HepG2 (cell line): ENCODE measurements at regions not wholly inside any gene's neighbourhood (a gene's known extent, or its start where the extent isn't known, plus 50 kb on each side); places are given as distances from the start of the nearest gene placed in this dataset.

ENCODE experiments used
- ATAC-seq: fragments of 200-7000 bp; cut with Tn5 transposase; 3 replicates; pipeline ENCODE4 v1.9.1; 2020; ENCODE audit warnings: mild to moderate bottlenecking, moderate library complexity
- BruUV-seq: library from RNA; stranded (reverse); fragments of 400-500 nt; replicated peaks from 2 replicates; lab custom pipeline; 2021; lab: Mats Ljungman, UMichigan
- CTCF ChIA-PET: fragments of 300-600 bp; formaldehyde crosslinking; extraction: SDS; loops from one replicate; lab custom pipeline; 2021; ENCODE audit warnings: low total read pairs, inconsistent platforms, low intra/inter-chr PET ratio; lab: Yijun Ruan, JAX
- POLR2A ChIA-PET: fragments of 350-600 bp; sonication (Branson Sonifier 250); formaldehyde crosslinking; loops from one replicate; lab custom pipeline; 2020; ENCODE audit warnings: antibody characterized with exemption, inconsistent platforms; lab: Yijun Ruan, JAX
- DNase-seq: peaks from one replicate; pipeline ENCODE4 v3.0.0-alpha.2; 2015; ENCODE audit warnings: low spot score
- FAIRE-seq: peaks from 3 replicates; lab custom pipeline; 2011; peaks lifted over from hg19 to GRCh38; lab: Jason Lieb, UNC
- H2AFZ ChIP-seq: one replicate; pipeline ENCODE4 v1.6.1; 2011; ENCODE audit warnings: low read length, inconsistent platforms
- H3K27ac ChIP-seq: fragments of 300-600 bp; 3 replicates; pipeline ENCODE4 v1.8.0; 2011; ENCODE audit warnings: mixed run types, mild to moderate bottlenecking, mixed read lengths, low read length, inconsistent platforms; ENCODE audit not compliant: insufficient read depth; ENCODE audit errors: extremely low read length
- H3K27me3 ChIP-seq, 2 experiments: fragments of 200-600 bp in 1 of 2; 2 replicates in 1 of 2; 3 replicates in 1 of 2; pipeline versions ENCODE4 v1.6.0 to v1.8.0; 2011; ENCODE audit warnings: low read length in 2 of 2, mild to moderate bottlenecking in 2 of 2, moderate library complexity in 2 of 2, inconsistent platforms in 1 of 2; ENCODE audit not compliant: insufficient read depth in 2 of 2, control insufficient read depth in 1 of 2
- H3K36me3 ChIP-seq, 2 experiments: fragments of 200-600 bp in 1 of 2; replicated peaks in 1 of 2; 2 replicates in 1 of 2; 3 replicates in 1 of 2; pipeline versions ENCODE4 v1.5.1 to v1.8.0; 2011; ENCODE audit warnings: low read length in 2 of 2, inconsistent platforms in 1 of 2; ENCODE audit not compliant: insufficient read depth in 2 of 2, control insufficient read depth in 1 of 2
- H3K4me1 ChIP-seq: 2 replicates; pipeline ENCODE4 v1.5.1; 2012; ENCODE audit warnings: low read length, inconsistent platforms; ENCODE audit not compliant: insufficient read depth
- H3K4me2 ChIP-seq: 2 replicates; pipeline ENCODE4 v1.6.0; 2011; ENCODE audit warnings: low read depth, low read length, inconsistent platforms
- H3K4me3 ChIP-seq, 3 experiments: fragments of 200-600 bp in 1 of 3; sonication (generic), shearing (Covaris generic) in 1 of 3; replicated peaks in 1 of 3; 2 replicates each; pipeline ENCODE4 v1.5.1; 2011 to 2016; ENCODE audit warnings: low read length in 3 of 3, inconsistent platforms in 2 of 3, low read depth in 2 of 3, mild to moderate bottlenecking in 2 of 3, control low read depth in 1 of 3, mixed read lengths in 1 of 3; ENCODE audit not compliant: insufficient read depth in 1 of 3
- H3K79me2 ChIP-seq: one replicate; pipeline ENCODE4 v1.6.1; 2011; ENCODE audit warnings: low read length, inconsistent platforms; ENCODE audit not compliant: insufficient read depth
- H3K9ac ChIP-seq: 2 replicates; pipeline ENCODE4 v1.6.0; 2011; ENCODE audit warnings: mild to moderate bottlenecking, low read depth, low read length, inconsistent platforms; ENCODE audit not compliant: insufficient read depth
- H3K9me3 ChIP-seq: 2 replicates; pipeline ENCODE4 v1.5.1; 2012; ENCODE audit warnings: mild to moderate bottlenecking, low read length
- H4K20me1 ChIP-seq: 2 replicates; pipeline ENCODE4 v1.6.0; 2011; ENCODE audit warnings: inconsistent platforms, mild to moderate bottlenecking, low read length, moderate library complexity; ENCODE audit not compliant: insufficient read depth
- GABPB1 ChIP-seq: IDR thresholded peaks from 2 replicates; pipeline ENCODE4 v1.6.1; 2016; ENCODE audit warnings: mild to moderate bottlenecking, missing genetic modification reagents, moderate library complexity, missing compliant biosample characterization
- HIVEP1 ChIP-seq: sonication (generic); formaldehyde crosslinking; IDR thresholded peaks from 2 replicates; pipeline ENCODE4 v1.4.0; 2020; ENCODE audit warnings: mild to moderate bottlenecking, missing genetic modification reagents
- ZNF589 ChIP-seq: sonication (generic); formaldehyde crosslinking; conservative IDR thresholded peaks from 2 replicates; pipeline ENCODE4 v1.8.0; 2022; ENCODE audit warnings: mild to moderate bottlenecking, moderate library complexity, missing genetic modification reagents
- ZNF766 ChIP-seq: sonication (generic); formaldehyde crosslinking; IDR thresholded peaks from 2 replicates; pipeline ENCODE4 v1.5.0; 2020; ENCODE audit warnings: missing genetic modification reagents, borderline replicate concordance
- WGBS: methylation state at CpG from one replicate; pipeline ENCODE4 v1.1.6; 2017; ENCODE audit warnings: low lambda C conversion rate; 5-methylcytosine and 5-hydroxymethylcytosine counted together
- in situ Hi-C: cut with HindIII; loops from 2 replicates; pipeline ENCODE4 v1.10.0; 2017; ENCODE audit warnings: low pct_unique_long_range_greater_than_20kb; ENCODE audit not compliant: extremely low pct_ligation_motif_present
- intact Hi-C: fragments of 100-400 bp; cut with micrococcal nuclease; formaldehyde crosslinking; loops from one replicate; pipeline ENCODE4 v1.10.0; 2022; ENCODE audit not compliant: unreplicated experiment
- TF ChIP-seq, protein P1 (sequence below): sonication (generic); formaldehyde crosslinking; IDR thresholded peaks from 2 replicates; pipeline ENCODE4 v1.4.0; 2020; ENCODE audit warnings: mild to moderate bottlenecking, missing genetic modification reagents
- TF ChIP-seq, protein P2 (sequence below): sonication (generic); formaldehyde crosslinking; IDR thresholded peaks from 2 replicates; pipeline ENCODE4 v1.5.0; 2020; ENCODE audit warnings: missing genetic modification reagents, mild to moderate bottlenecking, borderline replicate concordance
- TF ChIP-seq, protein P3 (sequence below): sonication (generic); formaldehyde crosslinking; IDR thresholded peaks from 2 replicates; pipeline ENCODE4 v1.5.1; 2020; ENCODE audit warnings: mild to moderate bottlenecking, missing genetic modification reagents, borderline replicate concordance
- TF ChIP-seq, protein P4 (sequence below): sonication (generic); formaldehyde crosslinking; IDR thresholded peaks from 2 replicates; pipeline ENCODE4 v1.4.0; 2020; ENCODE audit warnings: missing genetic modification reagents, borderline replicate concordance

DNA sequence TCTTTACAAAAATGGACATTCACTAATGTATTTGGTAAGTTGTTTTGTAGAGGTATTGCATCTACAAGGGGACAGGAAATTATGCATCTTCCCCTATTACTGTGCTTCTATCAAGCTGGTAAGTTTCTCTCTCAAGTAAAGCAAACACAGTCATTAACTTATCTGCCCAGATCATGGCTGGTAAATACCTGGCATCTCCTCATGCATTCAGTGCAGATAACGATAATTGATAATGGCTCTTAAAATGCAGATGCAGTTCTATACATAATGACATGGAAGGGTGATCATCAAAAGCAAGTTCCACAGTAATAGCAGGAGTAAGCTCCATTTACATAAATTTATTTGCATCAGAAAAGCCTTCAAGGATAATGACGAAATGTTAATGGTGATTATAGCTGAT lies 122.4 kb downstream of the SIPA1L2 start:
- Histone ChIP-seq H4K20me1 (no peaks in the 10 kb centered on the region), H3K9ac (no peak overlapping the region), H2AFZ (no peak overlapping the region), H3K4me3 (no peak overlapping the region), H3K9me3 (no peaks in the 10 kb centered on the region), H3K4me1 (no peaks in the 10 kb centered on the region), H3K27ac (no peak overlapping the region), H3K4me2 (no peak overlapping the region), H3K79me2 (no peaks in the 10 kb centered on the region), H3K27me3 (peaks cover 0 to 9% of the 10 kb centered on the region in 2 experiments; a peak in 2 of 5 replicates), H3K36me3 (no peaks in the 10 kb centered on the region)
- intact Hi-C loops, result no loop called here
- in situ Hi-C loops, result no loop called here
- ATAC-seq, result no peak
- POLR2A ChIA-PET, result no interaction called here
- FAIRE-seq, result no peak
- CTCF ChIA-PET, result no interaction called here
- DNase-seq, result no peak
- no TSS peak for BruUV-seq
- 3% methylated on average over 2 of the region's 2 CpGs for WGBS
- TF ChIP-seq, protein P1, sequence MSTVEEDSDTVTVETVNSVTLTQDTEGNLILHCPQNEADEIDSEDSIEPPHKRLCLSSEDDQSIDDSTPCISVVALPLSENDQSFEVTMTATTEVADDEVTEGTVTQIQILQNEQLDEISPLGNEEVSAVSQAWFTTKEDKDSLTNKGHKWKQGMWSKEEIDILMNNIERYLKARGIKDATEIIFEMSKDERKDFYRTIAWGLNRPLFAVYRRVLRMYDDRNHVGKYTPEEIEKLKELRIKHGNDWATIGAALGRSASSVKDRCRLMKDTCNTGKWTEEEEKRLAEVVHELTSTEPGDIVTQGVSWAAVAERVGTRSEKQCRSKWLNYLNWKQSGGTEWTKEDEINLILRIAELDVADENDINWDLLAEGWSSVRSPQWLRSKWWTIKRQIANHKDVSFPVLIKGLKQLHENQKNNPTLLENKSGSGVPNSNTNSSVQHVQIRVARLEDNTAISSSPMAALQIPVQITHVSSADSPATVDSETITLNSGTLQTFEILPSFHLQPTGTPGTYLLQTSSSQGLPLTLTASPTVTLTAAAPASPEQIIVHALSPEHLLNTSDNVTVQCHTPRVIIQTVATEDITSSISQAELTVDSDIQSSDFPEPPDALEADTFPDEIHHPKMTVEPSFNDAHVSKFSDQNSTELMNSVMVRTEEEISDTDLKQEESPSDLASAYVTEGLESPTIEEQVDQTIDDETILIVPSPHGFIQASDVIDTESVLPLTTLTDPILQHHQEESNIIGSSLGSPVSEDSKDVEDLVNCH (CRISPR knock-in tag), result no peak
- TF ChIP-seq, protein P2, sequence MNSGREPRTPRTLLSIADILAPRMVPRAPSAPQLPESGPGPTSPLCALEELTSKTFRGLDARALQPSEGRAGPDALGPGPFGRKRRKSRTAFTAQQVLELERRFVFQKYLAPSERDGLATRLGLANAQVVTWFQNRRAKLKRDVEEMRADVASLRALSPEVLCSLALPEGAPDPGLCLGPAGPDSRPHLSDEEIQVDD (CRISPR knock-in tag), result no peak
- TF ChIP-seq, protein P3, sequence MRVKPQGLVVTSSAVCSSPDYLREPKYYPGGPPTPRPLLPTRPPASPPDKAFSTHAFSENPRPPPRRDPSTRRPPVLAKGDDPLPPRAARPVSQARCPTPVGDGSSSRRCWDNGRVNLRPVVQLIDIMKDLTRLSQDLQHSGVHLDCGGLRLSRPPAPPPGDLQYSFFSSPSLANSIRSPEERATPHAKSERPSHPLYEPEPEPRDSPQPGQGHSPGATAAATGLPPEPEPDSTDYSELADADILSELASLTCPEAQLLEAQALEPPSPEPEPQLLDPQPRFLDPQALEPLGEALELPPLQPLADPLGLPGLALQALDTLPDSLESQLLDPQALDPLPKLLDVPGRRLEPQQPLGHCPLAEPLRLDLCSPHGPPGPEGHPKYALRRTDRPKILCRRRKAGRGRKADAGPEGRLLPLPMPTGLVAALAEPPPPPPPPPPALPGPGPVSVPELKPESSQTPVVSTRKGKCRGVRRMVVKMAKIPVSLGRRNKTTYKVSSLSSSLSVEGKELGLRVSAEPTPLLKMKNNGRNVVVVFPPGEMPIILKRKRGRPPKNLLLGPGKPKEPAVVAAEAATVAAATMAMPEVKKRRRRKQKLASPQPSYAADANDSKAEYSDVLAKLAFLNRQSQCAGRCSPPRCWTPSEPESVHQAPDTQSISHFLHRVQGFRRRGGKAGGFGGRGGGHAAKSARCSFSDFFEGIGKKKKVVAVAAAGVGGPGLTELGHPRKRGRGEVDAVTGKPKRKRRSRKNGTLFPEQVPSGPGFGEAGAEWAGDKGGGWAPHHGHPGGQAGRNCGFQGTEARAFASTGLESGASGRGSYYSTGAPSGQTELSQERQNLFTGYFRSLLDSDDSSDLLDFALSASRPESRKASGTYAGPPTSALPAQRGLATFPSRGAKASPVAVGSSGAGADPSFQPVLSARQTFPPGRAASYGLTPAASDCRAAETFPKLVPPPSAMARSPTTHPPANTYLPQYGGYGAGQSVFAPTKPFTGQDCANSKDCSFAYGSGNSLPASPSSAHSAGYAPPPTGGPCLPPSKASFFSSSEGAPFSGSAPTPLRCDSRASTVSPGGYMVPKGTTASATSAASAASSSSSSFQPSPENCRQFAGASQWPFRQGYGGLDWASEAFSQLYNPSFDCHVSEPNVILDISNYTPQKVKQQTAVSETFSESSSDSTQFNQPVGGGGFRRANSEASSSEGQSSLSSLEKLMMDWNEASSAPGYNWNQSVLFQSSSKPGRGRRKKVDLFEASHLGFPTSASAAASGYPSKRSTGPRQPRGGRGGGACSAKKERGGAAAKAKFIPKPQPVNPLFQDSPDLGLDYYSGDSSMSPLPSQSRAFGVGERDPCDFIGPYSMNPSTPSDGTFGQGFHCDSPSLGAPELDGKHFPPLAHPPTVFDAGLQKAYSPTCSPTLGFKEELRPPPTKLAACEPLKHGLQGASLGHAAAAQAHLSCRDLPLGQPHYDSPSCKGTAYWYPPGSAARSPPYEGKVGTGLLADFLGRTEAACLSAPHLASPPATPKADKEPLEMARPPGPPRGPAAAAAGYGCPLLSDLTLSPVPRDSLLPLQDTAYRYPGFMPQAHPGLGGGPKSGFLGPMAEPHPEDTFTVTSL (CRISPR knock-in tag), result no peak
- TF ChIP-seq ZNF766 (CRISPR knock-in tag) (no peak), ZNF589 (CRISPR knock-in tag) (no peak), GABPB1 (no peak), HIVEP1 (CRISPR knock-in tag) (no peak)
- TF ChIP-seq, protein P4, sequence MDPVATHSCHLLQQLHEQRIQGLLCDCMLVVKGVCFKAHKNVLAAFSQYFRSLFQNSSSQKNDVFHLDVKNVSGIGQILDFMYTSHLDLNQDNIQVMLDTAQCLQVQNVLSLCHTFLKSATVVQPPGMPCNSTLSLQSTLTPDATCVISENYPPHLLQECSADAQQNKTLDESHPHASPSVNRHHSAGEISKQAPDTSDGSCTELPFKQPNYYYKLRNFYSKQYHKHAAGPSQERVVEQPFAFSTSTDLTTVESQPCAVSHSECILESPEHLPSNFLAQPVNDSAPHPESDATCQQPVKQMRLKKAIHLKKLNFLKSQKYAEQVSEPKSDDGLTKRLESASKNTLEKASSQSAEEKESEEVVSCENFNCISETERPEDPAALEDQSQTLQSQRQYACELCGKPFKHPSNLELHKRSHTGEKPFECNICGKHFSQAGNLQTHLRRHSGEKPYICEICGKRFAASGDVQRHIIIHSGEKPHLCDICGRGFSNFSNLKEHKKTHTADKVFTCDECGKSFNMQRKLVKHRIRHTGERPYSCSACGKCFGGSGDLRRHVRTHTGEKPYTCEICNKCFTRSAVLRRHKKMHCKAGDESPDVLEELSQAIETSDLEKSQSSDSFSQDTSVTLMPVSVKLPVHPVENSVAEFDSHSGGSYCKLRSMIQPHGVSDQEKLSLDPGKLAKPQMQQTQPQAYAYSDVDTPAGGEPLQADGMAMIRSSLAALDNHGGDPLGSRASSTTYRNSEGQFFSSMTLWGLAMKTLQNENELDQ (CRISPR knock-in tag), result no peak
